ENCODE measurements at regions not wholly inside any gene's neighbourhood (a gene's known extent, or its start where the extent isn't known, plus 50 kb on each side); places are given as distances from the start of the nearest gene placed in this dataset.

DNA sequence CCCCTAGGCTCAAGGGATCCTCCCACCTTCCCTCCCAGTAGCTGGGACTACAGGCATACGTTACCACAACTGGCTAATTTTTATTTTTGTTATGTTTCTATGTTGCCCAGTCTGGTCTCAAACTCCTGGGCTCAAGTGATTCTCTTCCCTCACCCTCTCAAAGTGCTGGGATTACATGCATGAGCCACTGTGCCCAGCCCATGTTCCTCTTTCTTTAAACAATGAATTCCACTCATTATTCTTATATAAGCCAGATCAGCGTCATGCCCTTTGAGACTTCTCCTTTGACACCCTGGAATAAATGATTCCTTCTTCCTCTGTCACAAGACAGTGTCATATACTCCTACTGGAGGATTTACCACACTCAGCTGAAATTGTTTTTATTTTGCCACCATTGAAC, 519.9 kb upstream of the SPRY2 start:
- TF ChIP-seq L3MBTL2 (conservative IDR thresholded peaks at IDR 0.05) (no peak), SP1 (IDR thresholded peaks at IDR 0.05) (no peak), ARNT (IDR thresholded peaks at IDR 0.05) (no peak), FOXA1 (IDR thresholded peaks at IDR 0.05) (no peak), SUZ12 (IDR thresholded peaks at IDR 0.05) (no peak), HDGF (IDR thresholded peaks at IDR 0.05; ENCODE audit: borderline replicate concordance) (no peak), NFRKB (IDR thresholded peaks at IDR 0.05) (no peak), BHLHE40 (IDR thresholded peaks at IDR 0.05; ENCODE audit: borderline replicate concordance) (no peak)
